GM21526 (cell line): ENCODE measurements at regions not wholly inside any gene's neighbourhood (a gene's known extent, or its start where the extent isn't known, plus 50 kb on each side); places are given as distances from the start of the nearest gene placed in this dataset.

ENCODE experiments used
- ATAC-seq: cut with Tn5 transposase; IDR thresholded peaks from one replicate; pipeline ENCODE4 v1.9.1; 2021; ENCODE audit warnings: moderate library complexity; ENCODE audit not compliant: unreplicated experiment, low FRiP score

DNA sequence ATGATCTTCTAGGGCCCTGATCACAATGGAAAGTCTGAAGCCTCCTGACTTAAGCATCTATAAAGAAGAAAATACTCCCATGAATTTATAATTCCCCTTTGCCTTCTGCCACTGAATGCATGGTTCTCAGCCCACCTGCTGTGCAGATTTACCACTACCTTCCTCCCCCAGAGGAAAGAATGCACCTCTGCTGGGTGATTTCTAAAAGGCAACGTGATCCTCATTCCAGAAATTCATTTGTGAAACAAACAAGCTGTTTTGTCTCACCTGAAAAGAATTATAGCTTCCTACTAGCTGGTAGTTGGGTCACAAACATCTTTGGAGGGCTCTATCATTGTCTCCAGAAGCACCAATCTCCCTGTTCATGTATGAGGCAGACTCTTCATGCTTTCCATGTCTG, 320.2 kb downstream of the CDC14C start:
- no peak for ATAC-seq

DNA sequence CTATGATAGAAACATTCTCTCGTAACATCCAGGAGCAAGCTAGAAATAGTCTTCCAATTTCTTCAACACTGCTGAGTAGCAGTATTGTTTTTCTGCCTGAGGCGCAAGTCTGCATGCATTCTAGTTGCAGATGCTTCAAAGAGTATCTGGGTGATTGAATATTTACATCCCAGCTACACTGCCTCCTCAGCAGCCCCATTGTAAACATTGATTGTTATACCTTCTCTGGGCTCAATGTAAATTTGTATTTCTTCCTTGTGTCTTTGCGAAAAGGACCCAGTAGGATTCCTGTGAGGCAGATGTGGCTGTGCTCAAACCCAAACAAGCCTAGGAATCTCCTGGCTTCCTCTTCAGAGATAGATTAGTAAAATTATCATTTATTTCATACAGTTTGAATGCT, 320.7 kb downstream of the CDC14C start:
- no peak for ATAC-seq

DNA sequence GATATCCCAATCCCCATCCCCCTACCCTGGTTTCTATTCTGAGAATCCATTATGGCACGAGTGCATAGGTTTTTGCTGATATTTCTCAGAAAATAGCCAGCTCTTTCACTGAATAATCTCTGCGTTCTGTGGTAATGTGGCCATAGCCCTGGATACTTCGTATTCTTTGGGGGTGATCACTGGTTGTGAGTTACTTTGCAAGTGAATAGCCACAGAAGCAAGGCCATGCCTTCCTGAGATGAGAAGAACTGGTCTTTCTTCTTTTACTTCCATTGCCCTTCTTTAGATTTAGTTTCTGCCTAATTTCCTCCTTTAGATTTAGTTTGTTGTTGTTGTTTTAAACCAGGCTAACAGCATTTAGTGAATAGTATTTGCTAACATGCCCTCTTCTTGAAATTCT, 323.4 kb downstream of the CDC14C start:
- ATAC-seq, result no peak

DNA sequence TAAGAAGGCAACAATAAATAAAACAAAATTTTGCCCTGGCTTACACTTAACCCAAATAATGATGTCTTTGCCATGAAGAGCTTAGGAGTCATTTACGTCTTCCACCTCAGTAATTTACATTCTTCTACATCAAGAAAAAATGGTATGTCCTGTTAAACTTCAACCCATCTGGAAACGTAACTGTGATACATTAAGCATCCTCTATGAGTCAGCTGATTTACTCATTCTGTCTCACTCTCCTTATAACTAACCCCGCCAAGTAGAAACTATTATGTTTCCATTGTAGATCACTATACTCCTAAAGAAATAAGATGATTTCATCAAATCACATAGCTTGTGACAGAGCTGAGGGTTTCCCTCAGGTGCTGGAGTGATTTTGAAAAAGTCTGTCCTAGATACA, 330.7 kb downstream of the CDC14C start:
- no peak for ATAC-seq

DNA sequence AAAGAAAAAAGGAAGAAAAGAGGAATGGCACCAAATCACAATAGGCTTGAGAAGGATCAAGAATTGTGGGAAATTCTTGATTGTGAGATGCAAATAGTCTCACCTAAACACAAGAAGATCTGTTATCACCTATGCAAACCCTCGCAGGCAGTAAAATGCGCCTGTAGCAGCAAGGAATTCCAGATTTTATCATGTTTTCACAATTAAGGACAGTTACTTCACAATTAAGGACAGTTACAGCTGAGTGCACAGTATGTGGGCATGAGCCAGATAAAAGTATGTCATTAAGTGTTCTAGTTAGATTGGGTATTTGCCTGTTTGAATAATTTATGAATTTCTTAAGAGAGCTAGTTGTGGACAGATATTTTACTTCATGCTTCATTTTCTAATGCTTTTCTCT, 336.2 kb downstream of the CDC14C start:
- no peak for ATAC-seq

DNA sequence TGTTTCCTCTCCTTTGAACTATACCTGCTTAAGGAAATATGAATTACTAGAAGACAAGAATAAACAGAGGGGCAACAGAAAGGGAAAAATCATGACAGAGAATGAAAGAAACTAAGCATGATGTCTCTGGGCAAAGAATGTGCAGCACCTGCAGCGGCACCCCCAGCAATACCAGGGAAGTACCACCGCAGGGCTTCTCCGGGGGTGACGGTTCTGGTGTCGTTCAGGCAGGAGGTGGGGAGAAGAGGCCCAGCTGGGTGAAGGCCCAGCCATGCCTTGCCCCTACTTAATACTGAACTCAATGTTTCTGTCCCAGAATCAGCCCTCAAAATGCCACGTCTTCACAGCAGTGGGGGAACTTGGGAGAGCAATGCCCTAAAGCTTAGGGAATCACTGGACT, 337.6 kb downstream of the CDC14C start:
- no peak for ATAC-seq

DNA sequence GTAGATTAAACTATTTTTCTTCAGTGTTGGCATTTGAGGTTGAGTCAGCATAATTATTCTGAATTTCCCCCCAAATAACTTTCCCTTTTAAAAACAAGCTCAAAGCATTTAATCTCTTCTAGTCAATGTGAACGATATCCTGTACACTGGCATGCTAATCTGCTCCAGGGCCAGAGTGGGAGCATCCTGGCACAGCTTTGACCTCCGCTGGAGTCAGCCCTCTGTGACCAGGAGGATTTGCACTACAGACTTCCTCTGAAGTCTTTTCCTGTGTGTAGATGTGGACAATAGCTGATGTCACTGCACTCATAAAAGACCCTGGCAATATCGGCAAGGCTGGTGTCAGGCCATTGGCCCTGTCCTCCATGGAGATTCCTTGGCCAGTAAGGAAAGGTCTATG, 340.2 kb downstream of the CDC14C start:
- no peak for ATAC-seq

DNA sequence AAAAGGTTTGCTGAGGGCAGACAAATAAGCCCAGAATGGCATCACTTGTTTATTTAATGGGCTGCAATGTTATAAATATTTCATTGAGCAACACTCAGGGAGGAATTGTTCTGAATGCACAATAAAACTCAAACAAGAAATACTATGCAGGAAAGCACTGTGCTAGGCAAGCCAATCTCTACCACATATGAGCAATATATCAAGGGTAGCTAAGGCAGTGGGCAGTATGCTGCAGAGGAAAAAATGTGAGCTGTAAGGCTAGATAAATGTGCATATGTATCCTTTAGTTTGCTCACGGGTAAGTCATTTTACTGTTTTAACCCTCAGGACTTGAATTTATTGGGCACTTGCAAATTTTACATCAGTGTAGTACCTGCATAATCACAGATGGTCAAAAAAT, 349.6 kb downstream of the CDC14C start:
- no peak for ATAC-seq

DNA sequence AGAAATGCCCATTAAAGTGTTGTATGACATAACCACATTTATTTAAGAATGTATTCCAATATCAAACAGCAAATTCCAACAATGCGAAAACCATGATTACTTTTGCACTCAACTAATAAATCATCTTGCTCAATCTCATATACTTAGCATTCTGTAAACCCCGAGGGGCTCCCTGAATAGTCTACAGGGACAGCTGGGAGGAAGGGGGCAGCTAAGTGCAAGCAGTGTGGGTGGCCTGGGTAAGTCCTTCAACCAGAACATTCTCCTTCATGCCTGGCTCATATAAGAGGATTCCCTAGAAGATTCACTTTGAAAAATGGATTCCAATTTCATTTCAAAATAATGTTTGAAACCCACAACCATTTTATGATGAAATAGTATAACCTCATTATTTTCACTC, 355.5 kb downstream of the CDC14C start:
- ATAC-seq, result no peak

DNA sequence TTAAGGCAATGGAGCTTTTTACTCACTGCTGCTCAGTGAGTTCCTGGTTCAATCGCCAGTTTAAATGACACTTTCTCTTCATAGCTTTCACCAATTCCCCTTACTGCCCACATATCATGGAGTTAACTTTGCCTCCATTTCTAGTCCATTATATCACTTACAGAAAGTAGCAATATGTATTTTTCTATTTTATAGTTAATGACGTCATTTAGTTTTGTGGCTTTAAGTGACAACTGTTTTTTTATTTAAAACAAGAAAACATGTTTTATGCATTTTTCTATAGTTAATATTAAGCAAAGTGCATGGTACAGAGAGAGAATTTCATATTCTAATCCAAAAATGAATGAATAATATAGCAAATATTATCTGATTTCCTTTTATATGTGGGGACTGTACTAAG, 363.3 kb downstream of the CDC14C start:
- ATAC-seq, result no peak

DNA sequence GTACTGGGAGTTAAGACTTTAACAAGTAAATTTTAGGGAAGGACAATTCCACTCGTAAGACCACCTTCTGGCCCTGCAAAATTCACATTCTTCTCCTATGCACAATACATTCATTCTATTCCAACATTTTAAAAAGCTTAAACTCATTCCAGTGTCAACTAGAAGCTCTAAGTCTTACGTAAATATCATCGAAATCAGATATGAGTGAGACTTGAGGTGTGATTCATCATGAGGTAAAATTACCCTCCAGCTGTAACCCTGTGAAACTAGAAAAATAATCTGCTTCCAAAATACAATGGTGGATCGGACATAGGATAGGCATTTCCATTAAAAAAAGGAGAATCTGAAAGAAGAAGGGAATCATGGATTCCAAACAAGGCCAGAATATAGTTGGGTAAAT, 370.3 kb downstream of the CDC14C start:
- ATAC-seq, result no peak

DNA sequence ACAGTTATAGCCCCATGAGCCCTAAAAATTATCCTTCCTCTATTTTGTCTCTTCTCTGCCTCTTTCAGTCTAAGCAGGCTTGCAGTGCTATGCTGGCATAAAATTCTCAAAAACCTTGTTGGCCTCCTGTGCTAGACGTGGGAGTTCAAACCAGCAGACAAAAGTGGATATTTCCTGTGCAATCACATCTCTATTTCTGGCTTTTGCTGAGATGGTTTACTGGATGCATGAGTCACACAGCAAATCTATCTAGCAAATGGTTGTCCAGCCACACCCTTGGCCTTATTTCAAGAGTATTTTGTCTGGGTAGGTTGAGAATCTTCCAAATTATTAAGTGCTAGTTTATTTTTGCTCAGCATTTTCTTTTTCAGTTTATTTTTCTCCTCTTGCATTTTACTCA, 370.8 kb downstream of the CDC14C start:
- ATAC-seq, result no peak

DNA sequence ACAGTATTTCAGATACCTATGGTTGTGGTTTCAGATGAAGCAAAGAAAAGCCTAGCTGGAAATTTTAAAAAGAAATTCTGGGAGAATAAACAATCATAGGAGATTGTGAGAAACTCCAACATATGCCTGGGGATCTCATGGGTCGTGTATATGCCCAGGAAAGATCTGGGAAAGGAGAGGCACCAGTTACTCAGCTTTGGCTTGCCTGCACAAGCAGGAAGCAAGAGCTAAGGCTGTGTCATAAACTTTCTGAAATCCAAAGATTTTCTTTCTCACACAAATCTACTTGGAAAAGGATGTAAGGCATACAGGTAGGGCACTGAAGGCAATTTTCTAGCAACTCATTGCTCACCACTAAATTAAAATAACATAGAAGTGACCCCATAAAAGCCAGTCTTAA, 373.6 kb downstream of the CDC14C start:
- no peak for ATAC-seq

DNA sequence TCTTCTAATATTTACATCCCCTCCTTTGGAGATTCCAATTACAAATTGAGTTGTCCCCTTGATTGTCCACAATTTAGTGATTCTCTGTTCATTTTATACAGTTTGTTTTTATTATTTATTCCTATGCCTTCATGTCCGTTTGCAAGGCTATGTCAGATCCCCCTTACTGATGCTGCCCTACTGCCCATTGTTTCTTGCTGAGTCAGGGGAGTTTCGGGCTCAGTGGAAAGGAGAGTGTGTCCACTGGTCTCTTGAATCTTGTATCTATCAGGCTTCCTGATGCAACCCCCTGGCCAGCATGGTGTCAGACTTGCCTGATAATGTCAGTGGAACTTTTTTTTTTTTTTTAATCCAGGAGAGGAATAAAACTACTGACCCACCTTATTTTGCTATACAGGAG, 384.4 kb downstream of the CDC14C start:
- no peak for ATAC-seq

DNA sequence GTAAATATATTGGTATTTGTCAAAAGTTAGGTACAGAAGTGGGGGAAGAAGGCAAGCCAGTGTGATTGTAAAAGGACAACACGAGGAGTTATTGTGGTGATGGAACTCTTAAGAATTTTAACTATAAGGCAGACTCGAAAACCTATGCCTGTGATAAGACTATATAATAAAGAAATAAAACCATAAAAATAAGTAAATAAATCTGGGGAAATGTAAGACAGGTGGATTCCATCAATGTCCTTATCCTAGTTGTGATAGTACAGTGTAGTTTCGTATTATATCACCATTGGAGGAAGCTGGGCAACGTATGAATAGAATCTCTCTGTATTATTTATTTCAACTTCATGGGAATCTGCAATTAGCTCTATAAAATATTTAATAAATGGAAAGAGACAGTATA, 395.7 kb downstream of the CDC14C start:
- no peak for ATAC-seq

DNA sequence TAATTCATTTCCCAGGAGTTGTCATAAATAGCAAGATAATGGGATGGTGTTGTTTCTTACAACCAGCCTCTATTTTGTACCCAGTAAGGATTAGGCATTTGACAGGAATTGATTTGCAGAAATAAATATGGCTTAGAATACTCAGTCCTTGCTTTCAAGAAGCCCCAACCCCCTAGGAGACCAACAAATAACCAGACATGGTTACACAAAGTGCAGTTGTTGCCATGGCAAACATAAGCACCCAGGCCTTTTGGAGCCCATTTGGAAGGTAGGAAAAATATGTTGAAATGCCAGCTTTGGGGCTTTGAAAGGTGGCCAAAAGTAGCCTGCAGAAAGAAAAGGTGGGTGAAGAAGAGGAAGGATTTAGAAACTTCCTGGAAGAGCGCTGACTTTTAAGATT, 397.5 kb downstream of the CDC14C start:
- ATAC-seq, result no peak

DNA sequence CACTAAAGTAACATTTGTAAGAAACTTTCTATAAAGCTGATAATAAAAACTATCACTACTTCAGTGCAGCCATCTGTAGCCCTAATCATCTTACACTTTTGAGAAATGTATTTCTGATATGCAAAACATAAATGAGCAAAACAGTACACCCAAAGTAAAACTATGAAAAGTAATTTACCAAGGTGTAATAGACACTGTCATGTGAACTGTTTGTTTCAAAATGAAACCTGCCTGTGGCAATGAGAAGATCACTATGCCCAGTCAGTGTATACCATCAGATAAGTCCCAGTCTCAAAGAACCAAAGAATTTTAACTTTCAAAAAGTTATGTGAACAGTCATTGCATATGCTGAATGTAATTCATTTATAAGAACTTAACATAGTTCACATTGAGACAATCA, 398.1 kb downstream of the CDC14C start:
- ATAC-seq, result no peak

DNA sequence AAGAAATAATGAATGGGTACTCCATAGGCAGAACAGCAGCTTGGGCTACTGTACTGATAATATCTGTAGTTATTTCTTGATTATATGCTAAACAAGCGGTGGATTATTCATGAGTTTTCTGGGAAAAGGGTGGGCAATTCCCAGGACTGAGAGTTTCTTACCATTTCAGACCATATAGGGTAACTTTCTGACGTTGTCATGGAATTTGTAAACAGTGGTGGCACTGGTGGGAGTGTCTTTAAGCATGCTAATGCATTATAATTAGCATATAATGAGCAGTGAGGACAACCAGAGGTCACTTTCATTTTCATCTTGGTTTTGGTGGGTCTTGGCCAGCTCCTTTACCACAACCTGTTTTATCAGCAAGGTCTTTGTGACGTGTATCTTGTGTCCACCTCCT, 399.7 kb downstream of the CDC14C start:
- ATAC-seq, result no peak

DNA sequence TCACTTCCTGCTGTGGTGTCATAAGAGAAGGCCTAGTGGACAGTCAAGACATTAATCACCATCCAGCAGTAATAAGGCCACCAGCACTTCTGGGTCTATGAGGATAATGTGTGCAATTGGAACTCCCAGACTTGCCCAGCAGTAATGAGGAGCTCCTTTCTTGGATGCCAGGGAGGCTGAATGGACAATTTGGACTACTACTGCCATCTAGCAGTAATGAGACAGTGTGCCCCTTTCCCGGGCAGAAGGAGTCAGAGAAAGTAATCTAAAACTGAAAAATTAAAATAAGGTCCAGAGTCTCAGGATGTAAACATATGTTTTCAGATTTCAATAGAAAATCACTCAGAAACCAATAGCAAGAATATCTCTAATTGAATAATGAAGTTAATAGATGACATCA, 400.4 kb downstream of the CDC14C start:
- ATAC-seq, result no peak

DNA sequence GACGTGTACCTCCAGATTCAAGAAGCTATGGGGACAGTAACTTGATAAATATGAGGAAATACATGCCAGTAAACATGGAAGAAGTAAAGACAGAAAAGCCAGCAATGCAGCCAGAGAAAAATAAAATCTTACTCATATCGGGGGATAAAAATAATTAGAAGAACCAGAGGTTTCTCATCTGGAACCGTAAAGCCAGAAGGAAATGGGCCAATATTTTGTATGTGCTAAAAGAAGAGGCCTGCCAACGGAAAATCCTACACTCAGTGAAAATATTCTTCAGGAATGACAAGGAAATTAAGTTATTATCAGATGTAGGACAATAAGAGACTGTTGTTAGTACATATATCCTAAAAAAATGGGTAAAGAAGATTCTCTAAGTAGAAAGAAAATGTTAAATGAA, 401.2 kb downstream of the CDC14C start:
- no peak for ATAC-seq

DNA sequence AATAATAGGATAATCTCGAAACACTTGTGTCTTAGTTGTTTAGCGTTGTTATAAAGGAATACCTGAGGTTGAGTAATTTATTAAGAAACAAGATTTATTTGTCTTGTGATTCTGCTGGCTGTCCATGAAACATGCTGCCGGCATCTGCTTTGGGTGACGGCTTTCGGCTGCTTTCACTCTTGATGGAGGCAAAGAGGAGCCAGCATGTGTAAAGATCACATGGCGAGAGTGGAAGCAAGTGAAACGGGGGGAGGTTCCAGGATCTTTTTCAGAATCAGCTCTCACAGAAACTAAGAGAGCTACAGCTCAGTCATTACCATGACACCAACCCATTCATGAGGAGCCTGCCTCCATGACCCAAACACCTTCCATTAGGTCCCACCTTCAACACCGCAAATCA, 402.8 kb downstream of the CDC14C start:
- ATAC-seq, result no peak

DNA sequence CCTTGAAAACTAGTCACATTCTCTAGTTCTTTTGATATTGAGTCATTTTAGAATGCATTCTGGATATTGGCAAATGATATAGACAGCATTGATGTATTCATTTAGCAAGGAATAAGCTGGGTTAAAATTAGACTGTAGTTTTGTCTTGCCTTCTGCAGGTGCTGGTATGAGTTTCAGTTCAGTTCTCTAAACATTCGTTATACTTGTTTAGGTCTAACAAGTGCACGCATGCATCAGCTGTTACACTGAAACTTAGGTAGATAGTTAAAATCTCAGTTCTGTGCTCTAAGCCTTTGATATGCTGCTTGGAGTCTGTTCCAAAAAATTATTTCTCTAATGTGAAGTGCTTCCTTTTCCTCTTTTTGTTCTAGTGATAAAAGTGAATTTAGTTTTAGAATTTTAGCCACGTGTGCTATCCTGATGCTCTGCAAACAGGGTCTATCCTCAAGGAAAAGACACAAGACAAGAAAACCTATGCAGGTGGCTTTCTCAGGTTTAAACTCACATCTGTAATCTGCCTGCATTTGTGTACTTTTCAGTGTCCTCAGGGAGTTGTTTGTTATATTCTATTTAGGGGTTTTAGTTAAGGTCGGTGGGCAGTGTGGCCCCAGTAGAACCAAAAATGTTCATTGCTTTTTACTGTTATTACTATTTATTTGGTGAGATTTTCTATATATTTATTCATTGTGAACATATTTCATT, 409.0 kb downstream of the CDC14C start:
- no peak for ATAC-seq

DNA sequence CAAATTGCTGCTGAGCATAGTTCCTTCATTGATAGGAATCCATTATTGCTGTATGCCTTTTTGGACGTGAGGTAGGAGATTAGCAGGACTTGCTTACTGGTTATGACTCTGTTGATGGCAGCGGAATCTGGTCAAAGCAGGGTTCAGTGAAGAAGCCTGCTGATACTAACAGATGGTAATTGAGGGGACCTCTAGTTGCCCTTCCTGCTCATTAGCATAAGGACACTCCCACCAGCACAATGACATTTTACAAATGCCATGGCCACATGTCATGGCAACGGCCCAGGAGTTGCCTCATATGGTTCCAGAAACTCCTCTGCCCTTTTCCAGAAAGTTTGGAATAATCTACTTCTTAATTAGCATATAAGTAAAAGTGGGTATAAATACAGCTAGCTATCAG, 417.5 kb downstream of the CDC14C start:
- no peak for ATAC-seq
